ENCODE measurements at regions not wholly inside any gene's neighbourhood (a gene's known extent, or its start where the extent isn't known, plus 50 kb on each side); places are given as distances from the start of the nearest gene placed in this dataset.

DNA sequence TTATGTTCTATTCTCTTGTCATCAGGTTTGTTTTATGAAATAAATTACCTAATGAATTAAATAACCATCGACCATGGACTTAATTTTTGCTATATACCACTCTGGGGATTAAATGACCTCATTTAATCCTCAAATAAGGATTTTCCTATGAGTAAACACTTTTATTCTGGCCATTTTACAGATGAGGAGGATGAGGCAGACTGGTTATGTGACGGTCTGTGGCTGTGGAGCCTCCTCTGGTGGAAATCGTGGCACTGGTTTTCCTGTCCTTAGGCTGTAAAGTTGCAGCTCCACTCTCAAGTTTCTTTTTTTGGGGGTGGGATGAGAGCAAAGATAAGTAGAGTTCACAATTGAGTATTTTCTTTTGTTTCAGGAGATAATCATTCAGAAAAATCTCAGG, 105.2 kb downstream of the XCL2 start:
- H3K4me1 ChIP-seq (ENCODE audit: control insufficient read depth, insufficient read depth, low read length) = no peaks in the 10 kb centered on the region
- H2BK20ac ChIP-seq (ENCODE audit: low read depth, low read length) = no peak overlapping the region
- ChIA-PET POLR2A (ENCODE audit: unreplicated experiment) (no interaction called here), CTCF (interaction anchor here (1.0 to 2.5 kb wide), 5 partner anchors 11 to 865 kb away, joined by 3 to 12 read pairs (median 4); no protein-coding TSS in a partner anchor)
- H3K23ac ChIP-seq (ENCODE audit: low read depth, low read length) = no peak overlapping the region
- H3K79me1 ChIP-seq (ENCODE audit: low read depth in 1 of 2, low read length in 2 of 2) = no peaks in the 10 kb centered on the region
- DNase-seq (no peak), ATAC-seq (ENCODE audit: low read depth) (no peak)
- no peak overlapping the region for H3K18ac ChIP-seq (ENCODE audit: low read depth, low read length)
- H4K5ac ChIP-seq (ENCODE audit: low read depth, low read length) = no peak overlapping the region
- H2AK9ac ChIP-seq (replicated peaks; ENCODE audit: low read depth, low read length, poor library complexity) = no peak overlapping the region
- no peak overlapping the region for H2BK120ac ChIP-seq (ENCODE audit: low read depth, low read length)
- no peaks in the 10 kb centered on the region for H4K20me1 ChIP-seq (ENCODE audit: insufficient read depth, low read length)
- H3K14ac ChIP-seq (replicated peaks; ENCODE audit: low read depth, low read length) = no peak overlapping the region
- H2AK5ac ChIP-seq (ENCODE audit: low read depth, low read length) = no peak overlapping the region
- no peaks in the 10 kb centered on the region for H3K36me3 ChIP-seq (ENCODE audit: control insufficient read depth, insufficient read depth, low read length)
- H2AFZ ChIP-seq (replicated peaks; ENCODE audit: low read length, poor library complexity) = no peak overlapping the region
- intact Hi-C loops (cut with micrococcal nuclease) (loop anchor here (1.0 kb wide), 4 partner anchors 96 to 910 kb away; no protein-coding TSS in a partner anchor), dilution Hi-C loops (cut with HindIII; ENCODE audit: low sequenced_read_pairs, unreplicated experiment) (no loop called here), in situ Hi-C loops (cut with MboI; ENCODE audit: low sequenced_read_pairs) (loop anchor here (10.0 kb wide), 1 partner anchor 906 kb away; no protein-coding TSS in a partner anchor)
- no peak overlapping the region for H3K9ac ChIP-seq (ENCODE audit: low read depth, low read length)
- WGBS, 2 experiments (ENCODE audit: extremely low coverage in 2 of 2, insufficient read length in 1 of 2) = no CpG with 5 or more reads among the region's 3 CpGs
- H3K4me2 ChIP-seq (ENCODE audit: low read depth, low read length) = no peak overlapping the region
- no peak overlapping the region for H3K4me3 ChIP-seq (ENCODE audit: insufficient read depth, low read depth, low read length)
- H3K27ac ChIP-seq (ENCODE audit: insufficient read depth, low read length) = no peak overlapping the region
- peaks cover 5% of the 10 kb centered on the region; the same call in 1 of the 2 replicates for H3K27me3 ChIP-seq (ENCODE audit: control insufficient read depth, insufficient read depth, low read length)
- no peaks in the 10 kb centered on the region for H3K9me1 ChIP-seq (ENCODE audit: insufficient read depth, low read length)
- no peak overlapping the region for H2BK5ac ChIP-seq (ENCODE audit: low read depth, low read length, poor library complexity, severe bottlenecking)
- TF ChIP-seq MAZ (IDR thresholded peaks at IDR 0.05; ENCODE audit: borderline replicate concordance, low read depth, low read length) (no peak), SMC3 (IDR thresholded peaks at IDR 0.05; ENCODE audit: low read depth, low read length) (no peak), RFX5 (IDR thresholded peaks at IDR 0.05; ENCODE audit: low read depth, low read length) (no peak), NFE2L2 (IDR thresholded peaks at IDR 0.05; ENCODE audit: low read depth, low read length) (no peak), FOS (IDR thresholded peaks at IDR 0.05; ENCODE audit: low read depth, low read length) (no peak), MXI1 (IDR thresholded peaks at IDR 0.05; ENCODE audit: borderline replicate concordance, low read depth, low read length) (no peak), MAFK (IDR thresholded peaks at IDR 0.05; ENCODE audit: low read depth, low read length) (no peak)
- TF ChIP-seq, protein P1, sequence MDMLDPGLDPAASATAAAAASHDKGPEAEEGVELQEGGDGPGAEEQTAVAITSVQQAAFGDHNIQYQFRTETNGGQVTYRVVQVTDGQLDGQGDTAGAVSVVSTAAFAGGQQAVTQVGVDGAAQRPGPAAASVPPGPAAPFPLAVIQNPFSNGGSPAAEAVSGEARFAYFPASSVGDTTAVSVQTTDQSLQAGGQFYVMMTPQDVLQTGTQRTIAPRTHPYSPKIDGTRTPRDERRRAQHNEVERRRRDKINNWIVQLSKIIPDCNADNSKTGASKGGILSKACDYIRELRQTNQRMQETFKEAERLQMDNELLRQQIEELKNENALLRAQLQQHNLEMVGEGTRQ (IDR thresholded peaks at IDR 0.05; ENCODE audit: low read depth, low read length) = no peak
- TF ChIP-seq, protein P2, sequence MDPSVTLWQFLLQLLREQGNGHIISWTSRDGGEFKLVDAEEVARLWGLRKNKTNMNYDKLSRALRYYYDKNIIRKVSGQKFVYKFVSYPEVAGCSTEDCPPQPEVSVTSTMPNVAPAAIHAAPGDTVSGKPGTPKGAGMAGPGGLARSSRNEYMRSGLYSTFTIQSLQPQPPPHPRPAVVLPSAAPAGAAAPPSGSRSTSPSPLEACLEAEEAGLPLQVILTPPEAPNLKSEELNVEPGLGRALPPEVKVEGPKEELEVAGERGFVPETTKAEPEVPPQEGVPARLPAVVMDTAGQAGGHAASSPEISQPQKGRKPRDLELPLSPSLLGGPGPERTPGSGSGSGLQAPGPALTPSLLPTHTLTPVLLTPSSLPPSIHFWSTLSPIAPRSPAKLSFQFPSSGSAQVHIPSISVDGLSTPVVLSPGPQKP (IDR thresholded peaks at IDR 0.05; ENCODE audit: borderline replicate concordance, low read depth, low read length) = no peak
- no peak overlapping the region for H3K4ac ChIP-seq (ENCODE audit: low read depth, low read length)
- no TSS peak for BruUV-seq (replicated peaks)
- H4K8ac ChIP-seq (ENCODE audit: low read depth in 2 of 2, low read length in 2 of 2) = no peak overlapping the region
- no peak overlapping the region for H3K56ac ChIP-seq (ENCODE audit: extremely low read depth, insufficient read depth, low read length)
- no peak overlapping the region for H4K91ac ChIP-seq (ENCODE audit: insufficient read depth, low read depth, low read length)
- no peak overlapping the region for H2BK15ac ChIP-seq (ENCODE audit: low read depth, low read length)
- H3K9me3 ChIP-seq (ENCODE audit: control insufficient read depth, insufficient read depth, low read length) = no peaks in the 10 kb centered on the region
